ENCODE measurements at regions not wholly inside any gene's neighbourhood (a gene's known extent, or its start where the extent isn't known, plus 50 kb on each side); places are given as distances from the start of the nearest gene placed in this dataset.

DNA sequence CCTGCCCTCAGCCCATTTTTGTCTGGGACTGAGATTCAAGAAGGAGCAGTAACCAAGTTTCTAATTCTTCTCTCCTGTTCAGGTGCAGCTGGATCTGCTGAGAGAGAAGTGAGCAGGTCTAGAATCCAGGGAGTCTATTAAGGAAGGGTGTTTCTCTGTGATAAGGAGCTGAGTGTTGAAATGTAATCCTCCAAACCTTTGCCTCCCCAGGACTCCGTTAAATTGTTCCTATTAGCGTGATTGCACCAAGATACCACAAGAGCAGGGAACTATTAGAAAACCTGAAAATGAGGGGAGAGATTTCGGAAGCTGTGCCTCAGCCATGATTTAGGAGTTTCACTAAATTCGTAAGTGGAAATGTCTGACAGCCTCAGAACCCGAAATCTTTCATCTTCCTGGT lies 192.6 kb downstream of the EBLN2 start:
- Histone ChIP-seq H3K27me3 (ENCODE audit: insufficient read depth, low read length) (no peaks in the 10 kb centered on the region), H3T11ph (ENCODE audit: low read length) (no peak overlapping the region), H3K79me1 (ENCODE audit: insufficient read depth, low read depth, low read length, poor library complexity, severe bottlenecking) (no peaks in the 10 kb centered on the region), H3K9ac (ENCODE audit: extremely low read depth, insufficient read length, low read length) (no peak overlapping the region), H3K23me2 (ENCODE audit: insufficient read length, low read depth, low read length, poor library complexity, severe bottlenecking) (no peaks in the 10 kb centered on the region), H3K79me2 (ENCODE audit: insufficient read depth, low read length) (no peaks in the 10 kb centered on the region), H4K91ac (ENCODE audit: insufficient read length, low read depth, low read length) (no peak overlapping the region), H3K18ac (ENCODE audit: insufficient read length, low read depth, low read length) (no peak overlapping the region), H4K20me1 (ENCODE audit: control insufficient read depth, insufficient read depth, insufficient read length) (no peaks in the 10 kb centered on the region), H3K14ac (ENCODE audit: insufficient read depth, low read length) (no peak overlapping the region), H4K8ac (replicated peaks; ENCODE audit: insufficient read length, low read depth, low read length) (no peak overlapping the region), H3K4me1 (ENCODE audit: insufficient read depth, low read length) (no peaks in the 10 kb centered on the region), H2BK120ac (ENCODE audit: low read depth, low read length, poor library complexity, severe bottlenecking) (no peak overlapping the region), H3K4me2 (ENCODE audit: insufficient read depth, insufficient read length, low read length) (no peak overlapping the region), H2BK5ac (ENCODE audit: insufficient read length, low read length) (no peak overlapping the region), H2AK5ac (ENCODE audit: insufficient read length, low read length) (no peak overlapping the region), H2BK20ac (ENCODE audit: low read depth, low read length, poor library complexity, severe bottlenecking) (no peak overlapping the region), H2AFZ (ENCODE audit: low read length) (no peak overlapping the region), H3K56ac (ENCODE audit: insufficient read length, low read depth, low read length) (no peak overlapping the region), H3K9me3 (ENCODE audit: control insufficient read depth, low read depth, low read length) (no peaks in the 10 kb centered on the region), H3K4ac (ENCODE audit: low read depth, low read length) (no peak overlapping the region), H2BK15ac (ENCODE audit: low read depth, low read length) (no peak overlapping the region), H3K23ac (ENCODE audit: insufficient read length, low read depth, low read length) (no peak overlapping the region), H3K27ac (ENCODE audit: insufficient read length, low read depth, low read length) (no peak overlapping the region), H4K5ac (ENCODE audit: insufficient read length, low read depth, low read length) (no peak overlapping the region), H2BK12ac (ENCODE audit: insufficient read length, low read depth, low read length) (no peak overlapping the region)
- Mint-ChIP-seq H3K4me1 (peaks cover 13 to 14% of the 10 kb centered on the region in 2 experiments), H3K27ac (no peak overlapping the region; a peak in 1 of 7 replicates), H3K36me3 (ENCODE audit: insufficient read depth in 1 of 3, low read depth in 3 of 3) (no peaks in the 10 kb centered on the region), H3K27me3 (ENCODE audit: low read depth) (no peaks in the 10 kb centered on the region; the same call in 1 of the 2 replicates), H3K4me3 (no peak overlapping the region), H3K9me3 (no peaks in the 10 kb centered on the region)
- no peak for DNase-seq
- WGBS (ENCODE audit: extremely low coverage, insufficient read length, low lambda C conversion rate): no CpG with 5 or more reads among the region's 5 CpGs
- TF ChIP-seq, protein P1, sequence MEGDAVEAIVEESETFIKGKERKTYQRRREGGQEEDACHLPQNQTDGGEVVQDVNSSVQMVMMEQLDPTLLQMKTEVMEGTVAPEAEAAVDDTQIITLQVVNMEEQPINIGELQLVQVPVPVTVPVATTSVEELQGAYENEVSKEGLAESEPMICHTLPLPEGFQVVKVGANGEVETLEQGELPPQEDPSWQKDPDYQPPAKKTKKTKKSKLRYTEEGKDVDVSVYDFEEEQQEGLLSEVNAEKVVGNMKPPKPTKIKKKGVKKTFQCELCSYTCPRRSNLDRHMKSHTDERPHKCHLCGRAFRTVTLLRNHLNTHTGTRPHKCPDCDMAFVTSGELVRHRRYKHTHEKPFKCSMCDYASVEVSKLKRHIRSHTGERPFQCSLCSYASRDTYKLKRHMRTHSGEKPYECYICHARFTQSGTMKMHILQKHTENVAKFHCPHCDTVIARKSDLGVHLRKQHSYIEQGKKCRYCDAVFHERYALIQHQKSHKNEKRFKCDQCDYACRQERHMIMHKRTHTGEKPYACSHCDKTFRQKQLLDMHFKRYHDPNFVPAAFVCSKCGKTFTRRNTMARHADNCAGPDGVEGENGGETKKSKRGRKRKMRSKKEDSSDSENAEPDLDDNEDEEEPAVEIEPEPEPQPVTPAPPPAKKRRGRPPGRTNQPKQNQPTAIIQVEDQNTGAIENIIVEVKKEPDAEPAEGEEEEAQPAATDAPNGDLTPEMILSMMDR (conservative IDR thresholded peaks at IDR 0.05): no peak
